H1 (cell line): ENCODE measurements at regions not wholly inside any gene's neighbourhood (a gene's known extent, or its start where the extent isn't known, plus 50 kb on each side); places are given as distances from the start of the nearest gene placed in this dataset.

ENCODE experiments used
- CBX8 ChIP-seq: fragments of 300-800, 300-1000 bp; sonication (generic); IDR thresholded peaks from 2 replicates; pipeline ENCODE4 v1.7.1; 2016; ENCODE audit warnings: low read depth, low read length, borderline replicate concordance
- CHD7 ChIP-seq: fragments of 300-600 bp; sonication (generic); IDR thresholded peaks from 2 replicates; pipeline ENCODE4 v1.7.1; 2012; ENCODE audit warnings: low read length, moderate library complexity, mild to moderate bottlenecking, inconsistent platforms; ENCODE audit not compliant: insufficient replicate concordance
- CREB1 ChIP-seq: IDR thresholded peaks from 2 replicates; pipeline ENCODE4 v1.6.1; 2012; ENCODE audit warnings: inconsistent platforms
- JUND ChIP-seq: IDR thresholded peaks from 2 replicates; pipeline ENCODE4 v1.6.1; 2011; ENCODE audit warnings: mild to moderate bottlenecking, improper control_type of control experiment, low read length
- KDM1A ChIP-seq: fragments of 200-600, 300-600 bp; sonication (generic); IDR thresholded peaks from 2 replicates; pipeline ENCODE4 v1.7.1; 2016; ENCODE audit warnings: mild to moderate bottlenecking, low read length, borderline replicate concordance
- RAD21 ChIP-seq, 2 experiments: IDR thresholded peaks in 1 of 2; conservative IDR thresholded peaks in 1 of 2; 2 replicates each; pipeline ENCODE4 v1.6.1; 2011; ENCODE audit warnings: low read depth in 2 of 2, low read length in 2 of 2, improper control_type of control experiment in 1 of 2, inconsistent platforms in 1 of 2, mild to moderate bottlenecking in 1 of 2, moderate library complexity in 1 of 2
- RNF2 ChIP-seq: fragments of 200-900, 300-1000 bp; sonication (generic); IDR thresholded peaks from 2 replicates; pipeline ENCODE4 v1.7.1; 2016; ENCODE audit warnings: borderline replicate concordance, low read depth, mild to moderate bottlenecking, antibody characterized with exemption, low read length; ENCODE audit not compliant: poor library complexity, severe bottlenecking; ENCODE audit errors: missing control alignments
- SAP30 ChIP-seq: fragments of 300-600 bp; sonication (generic); IDR thresholded peaks from 2 replicates; pipeline ENCODE4 v1.7.1; 2012; ENCODE audit warnings: low read length, moderate library complexity, mild to moderate bottlenecking, inconsistent platforms; ENCODE audit not compliant: insufficient read depth, insufficient replicate concordance

GRCh38 chr3:82130046-82130445, 368.6 kb upstream of the GBE1 start (continued):
- no peak for TF ChIP-seq CHD7
- TF ChIP-seq RAD21 (IDR thresholded peaks at IDR 0.05 in 1 of 2, conservative IDR thresholded peaks at IDR 0.05 in 1 of 2; ENCODE audit: low read depth in 2 of 2, low read length in 2 of 2) = no peak
- no peak for TF ChIP-seq KDM1A
- TF ChIP-seq CREB1 = no peak
- TF ChIP-seq SAP30 = no peak
- TF ChIP-seq RNF2 = no peak
- no peak for TF ChIP-seq CBX8
- TF ChIP-seq JUND = no peak
